A549 (cell line): ENCODE measurements at regions not wholly inside any gene's neighbourhood (a gene's known extent, or its start where the extent isn't known, plus 50 kb on each side); places are given as distances from the start of the nearest gene placed in this dataset.

Experiments used
- EP300 ChIP-seq, 2 experiments: fragments of >200 bp; sonication (Bioruptor Twin); formaldehyde crosslinking; IDR thresholded peaks; 2 replicates in 1 of 2; 3 replicates in 1 of 2; pipeline ENCODE4 v1.6.1; 2016 to 2017
- ESRRA ChIP-seq: fragments of 150-350 bp; IDR thresholded peaks from 2 replicates; pipeline ENCODE4 v1.6.1; 2014; ENCODE audit warnings: mild to moderate bottlenecking, low read length, borderline replicate concordance
- MYC ChIP-seq: IDR thresholded peaks from 2 replicates; pipeline ENCODE4 v1.6.1; 2012; ENCODE audit warnings: mild to moderate bottlenecking, inconsistent platforms, low read length, improper control_type of control experiment, borderline replicate concordance
- NFE2L2 ChIP-seq: fragments of 150-350 bp; conservative IDR thresholded peaks from 2 replicates; pipeline ENCODE4 v1.6.1; 2014; ENCODE audit warnings: low read length
- POLR2A ChIP-seq: IDR thresholded peaks from 2 replicates; pipeline ENCODE4 v1.6.1; 2012; ENCODE audit warnings: mild to moderate bottlenecking, low read length
- RAD21 ChIP-seq, 2 experiments: fragments of >200 bp in 1 of 2; sonication (Bioruptor Twin) in 1 of 2; formaldehyde crosslinking in 1 of 2; IDR thresholded peaks in 1 of 2; conservative IDR thresholded peaks in 1 of 2; 2 replicates in 1 of 2; 3 replicates in 1 of 2; pipeline ENCODE4 v1.6.1; 2012 to 2018; ENCODE audit warnings: inconsistent platforms in 1 of 2
- TF ChIP-seq, protein P1 (sequence below): fragments of >200 bp; sonication (Bioruptor Twin); formaldehyde crosslinking; IDR thresholded peaks from 3 replicates; pipeline ENCODE4 v1.5.1; 2016
- TF ChIP-seq, protein P2 (sequence below): fragments of 450-650 bp; IDR thresholded peaks from 2 replicates; pipeline ENCODE4 v1.6.1; 2014; ENCODE audit warnings: antibody characterized with exemption

GRCh38 chr2:139059617-139060016 is 279.4 kb upstream of the NXPH2 start:
- TF ChIP-seq, protein P1, sequence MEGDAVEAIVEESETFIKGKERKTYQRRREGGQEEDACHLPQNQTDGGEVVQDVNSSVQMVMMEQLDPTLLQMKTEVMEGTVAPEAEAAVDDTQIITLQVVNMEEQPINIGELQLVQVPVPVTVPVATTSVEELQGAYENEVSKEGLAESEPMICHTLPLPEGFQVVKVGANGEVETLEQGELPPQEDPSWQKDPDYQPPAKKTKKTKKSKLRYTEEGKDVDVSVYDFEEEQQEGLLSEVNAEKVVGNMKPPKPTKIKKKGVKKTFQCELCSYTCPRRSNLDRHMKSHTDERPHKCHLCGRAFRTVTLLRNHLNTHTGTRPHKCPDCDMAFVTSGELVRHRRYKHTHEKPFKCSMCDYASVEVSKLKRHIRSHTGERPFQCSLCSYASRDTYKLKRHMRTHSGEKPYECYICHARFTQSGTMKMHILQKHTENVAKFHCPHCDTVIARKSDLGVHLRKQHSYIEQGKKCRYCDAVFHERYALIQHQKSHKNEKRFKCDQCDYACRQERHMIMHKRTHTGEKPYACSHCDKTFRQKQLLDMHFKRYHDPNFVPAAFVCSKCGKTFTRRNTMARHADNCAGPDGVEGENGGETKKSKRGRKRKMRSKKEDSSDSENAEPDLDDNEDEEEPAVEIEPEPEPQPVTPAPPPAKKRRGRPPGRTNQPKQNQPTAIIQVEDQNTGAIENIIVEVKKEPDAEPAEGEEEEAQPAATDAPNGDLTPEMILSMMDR = no peak
- TF ChIP-seq EP300 (IDR thresholded peaks at IDR 0.05) (no peak), POLR2A (no peak), RAD21 (conservative IDR thresholded peaks at IDR 0.05 in 1 of 2, IDR thresholded peaks at IDR 0.05 in 1 of 2) (no peak), ESRRA (no peak), MYC (no peak), NFE2L2 (no peak)
- TF ChIP-seq, protein P2, sequence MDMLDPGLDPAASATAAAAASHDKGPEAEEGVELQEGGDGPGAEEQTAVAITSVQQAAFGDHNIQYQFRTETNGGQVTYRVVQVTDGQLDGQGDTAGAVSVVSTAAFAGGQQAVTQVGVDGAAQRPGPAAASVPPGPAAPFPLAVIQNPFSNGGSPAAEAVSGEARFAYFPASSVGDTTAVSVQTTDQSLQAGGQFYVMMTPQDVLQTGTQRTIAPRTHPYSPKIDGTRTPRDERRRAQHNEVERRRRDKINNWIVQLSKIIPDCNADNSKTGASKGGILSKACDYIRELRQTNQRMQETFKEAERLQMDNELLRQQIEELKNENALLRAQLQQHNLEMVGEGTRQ = no peak
